Stomach (tissue), 8 donors: ENCODE measurements at regions not wholly inside any gene's neighbourhood (a gene's known extent, or its start where the extent isn't known, plus 50 kb on each side); places are given as distances from the start of the nearest gene placed in this dataset.
A peak's percentile ranks its signal among the peaks of the same experiment; 100 is the strongest.

ENCODE experiments used
- DNase-seq, 2 donors: peaks; one replicate each; pipeline versions ENCODE4 v3.0.0 to v3.0.0-alpha.2; 2013 to 2019
- H3K27ac ChIP-seq, 5 donors: fragments of 200-600 bp in 4 of 5; sonication (generic) in 4 of 5; one replicate each; pipeline ENCODE4 v1.5.1; 2013 to 2019; ENCODE audit warnings: mild to moderate bottlenecking in 1 of 5, moderate library complexity in 1 of 5
- H3K27me3 ChIP-seq, 3 donors: fragments of 200-600 bp; sonication (generic); one replicate each; pipeline ENCODE4 v1.5.1; 2017 to 2019; ENCODE audit warnings: mixed run types in 1 of 3
- H3K36me3 ChIP-seq, 4 donors: fragments of 200-600 bp; sonication (generic); 1 replicate in 3 of 4; 2 replicates in 1 of 4; pipeline ENCODE4 v1.5.1; 2016 to 2019
- H3K4me1 ChIP-seq, 4 donors: fragments of 200-600 bp; sonication (generic); one replicate each; pipeline ENCODE4 v1.5.1; 2016 to 2019
- H3K4me3 ChIP-seq, 4 donors: fragments of 200-600 bp; sonication (generic) in 3 of 4; one replicate each; pipeline ENCODE4 v1.5.1; 2016 to 2019; ENCODE audit warnings: mild to moderate bottlenecking in 1 of 4
- H3K9me3 ChIP-seq, 4 donors: fragments of 200-600 bp; sonication (generic); one replicate each; pipeline ENCODE4 v1.5.1; 2016 to 2019
- EP300 ChIP-seq: sonication (generic); formaldehyde crosslinking; IDR thresholded peaks from one replicate; pipeline ENCODE4 v1.6.1; 2017; ENCODE audit warnings: antibody characterized with exemption
- POLR2A ChIP-seq, 4 donors: fragments of 450-650 bp; IDR thresholded peaks; one replicate each; pipeline ENCODE4 v1.6.1; 2016; ENCODE audit warnings: antibody characterized with exemption in 4 of 4, control low read depth in 2 of 4, mild to moderate bottlenecking in 1 of 4, moderate library complexity in 1 of 4
- POLR2AphosphoS5 ChIP-seq, 3 donors: sonication (generic); formaldehyde crosslinking; IDR thresholded peaks; one replicate each; pipeline ENCODE4 v1.6.1; 2016; ENCODE audit warnings: antibody characterized with exemption in 3 of 3
- WGBS, 5 donors: extraction: QIAGEN DNeasy Blood & Tissue Kit in 3 of 5; methylation state at CpG; one replicate each; pipeline versions ENCODE4 v1.1.5 to v1.1.7; 2013 to 2018; 5-methylcytosine and 5-hydroxymethylcytosine counted together
- intact Hi-C: fragments of 100-400 bp; cut with DNase I; formaldehyde crosslinking; loops from one replicate; pipeline ENCODE4 v1.15.1; 2023; ENCODE audit warnings: low total_unique reads
- TF ChIP-seq, protein P1 (sequence below), 7 experiments: fragments of 450-650 bp in 4 of 7; fragments of 200-600 bp in 3 of 7; sonication (generic) in 3 of 7; IDR thresholded peaks; one replicate each; pipeline ENCODE4 v1.5.1; 2016 to 2019; ENCODE audit warnings: antibody characterized with exemption in 7 of 7, control low read depth in 2 of 7, mild to moderate bottlenecking in 1 of 7
- donor health status: healthy with polysubstance abuse.
- donor health status: Bipolar disorder and iron deficiency.
- donor health status: healthy.

DNA sequence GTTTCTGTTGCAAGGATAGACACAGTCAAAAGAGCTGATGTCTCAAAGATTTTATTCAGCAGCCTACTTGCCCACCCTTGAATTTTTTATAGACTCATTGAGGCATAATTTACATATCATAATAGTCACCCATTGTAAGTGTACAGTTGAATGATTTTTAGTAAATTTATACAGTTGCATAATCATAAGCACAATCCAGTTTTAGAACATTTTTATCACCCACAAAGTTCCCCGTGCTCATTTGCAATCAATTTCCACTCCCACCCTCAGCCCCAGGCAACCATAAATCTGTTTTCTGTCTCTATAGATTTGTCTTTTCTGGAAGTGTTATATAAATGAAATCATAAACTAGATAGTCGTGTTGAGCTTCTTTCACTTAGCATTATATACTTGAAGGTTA lies 517.7 kb downstream of the TLE1 start:
- peaks cover 0 to 6% (median 0%) of the 10 kb centered on the region in 4 donors for H3K9me3 ChIP-seq
- intact Hi-C loops: no loop called here
- 78 to 84% (median 82%) methylated on average over 2 of the region's 2 CpGs for WGBS, 5 donors

DNA sequence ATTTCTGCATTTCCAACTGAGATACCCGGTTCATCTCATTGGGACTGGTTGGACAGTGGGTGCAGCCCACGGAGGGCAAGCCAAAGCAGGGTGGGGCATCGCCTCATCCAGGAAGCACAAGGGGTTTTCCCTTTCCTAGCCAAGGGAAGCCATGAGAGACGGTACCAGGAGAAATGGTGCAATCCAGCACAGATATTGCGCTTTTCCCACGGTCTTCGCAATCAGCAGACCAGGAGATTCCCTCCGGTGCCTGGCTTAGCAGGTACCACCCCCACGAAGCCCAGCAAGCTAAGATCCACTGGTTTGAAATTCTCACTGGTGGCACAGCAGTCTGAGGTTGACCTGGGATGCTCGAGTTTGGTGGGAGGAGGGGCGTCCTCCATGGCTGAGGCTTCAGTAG lies 527.0 kb downstream of the TLE1 start:
- Histone ChIP-seq H3K4me1 (no peaks in the 10 kb centered on the region), H3K27ac (no peak overlapping the region), H3K36me3 (no peaks in the 10 kb centered on the region), H3K9me3 (peaks cover 0 to 5% (median 3%) of the 10 kb centered on the region in 4 donors), H3K27me3 (no peaks in the 10 kb centered on the region), H3K4me3 (no peak overlapping the region)
- no peak for DNase-seq
- WGBS, 5 donors: 83 to 86% (median 85%) methylated on average over 11 of the region's 11 CpGs
- intact Hi-C loops: no loop called here
- no peak for TF ChIP-seq POLR2AphosphoS5 (IDR thresholded peaks at IDR 0.05)
- TF ChIP-seq, protein P1, sequence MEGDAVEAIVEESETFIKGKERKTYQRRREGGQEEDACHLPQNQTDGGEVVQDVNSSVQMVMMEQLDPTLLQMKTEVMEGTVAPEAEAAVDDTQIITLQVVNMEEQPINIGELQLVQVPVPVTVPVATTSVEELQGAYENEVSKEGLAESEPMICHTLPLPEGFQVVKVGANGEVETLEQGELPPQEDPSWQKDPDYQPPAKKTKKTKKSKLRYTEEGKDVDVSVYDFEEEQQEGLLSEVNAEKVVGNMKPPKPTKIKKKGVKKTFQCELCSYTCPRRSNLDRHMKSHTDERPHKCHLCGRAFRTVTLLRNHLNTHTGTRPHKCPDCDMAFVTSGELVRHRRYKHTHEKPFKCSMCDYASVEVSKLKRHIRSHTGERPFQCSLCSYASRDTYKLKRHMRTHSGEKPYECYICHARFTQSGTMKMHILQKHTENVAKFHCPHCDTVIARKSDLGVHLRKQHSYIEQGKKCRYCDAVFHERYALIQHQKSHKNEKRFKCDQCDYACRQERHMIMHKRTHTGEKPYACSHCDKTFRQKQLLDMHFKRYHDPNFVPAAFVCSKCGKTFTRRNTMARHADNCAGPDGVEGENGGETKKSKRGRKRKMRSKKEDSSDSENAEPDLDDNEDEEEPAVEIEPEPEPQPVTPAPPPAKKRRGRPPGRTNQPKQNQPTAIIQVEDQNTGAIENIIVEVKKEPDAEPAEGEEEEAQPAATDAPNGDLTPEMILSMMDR (IDR thresholded peaks at IDR 0.05): no peak
- no peak for TF ChIP-seq EP300
- TF ChIP-seq POLR2A (IDR thresholded peaks at IDR 0.05): no peak

More for the DNA sequence above, 517.7 kb downstream of the TLE1 start:
- H3K4me3 ChIP-seq: no peak overlapping the region
- TF ChIP-seq POLR2A (IDR thresholded peaks at IDR 0.05) (no peak), POLR2AphosphoS5 (IDR thresholded peaks at IDR 0.05) (no peak)
- no peaks in the 10 kb centered on the region for H3K36me3 ChIP-seq
- no peaks in the 10 kb centered on the region for H3K4me1 ChIP-seq
- no peak for DNase-seq
- H3K27ac ChIP-seq: no peak overlapping the region
- no peaks in the 10 kb centered on the region for H3K27me3 ChIP-seq

DNA sequence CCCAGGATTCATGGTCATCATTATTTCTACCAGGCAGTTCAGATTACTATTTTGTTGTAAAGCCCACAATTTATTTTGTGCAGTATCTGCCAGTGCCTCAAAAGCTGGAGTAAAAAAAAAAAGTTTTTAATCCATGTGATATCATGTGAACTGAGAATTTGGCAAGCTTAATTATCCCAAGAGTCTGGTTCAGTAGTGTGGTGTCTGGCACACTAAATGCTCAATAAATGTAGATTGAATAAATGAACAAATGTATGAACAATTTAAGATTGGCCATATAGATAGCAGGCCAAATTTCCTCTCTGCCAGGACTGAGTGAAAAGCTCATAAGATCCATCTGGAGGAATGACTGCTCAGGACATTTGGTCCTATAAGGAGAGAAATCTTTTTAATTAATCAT lies 533.0 kb downstream of the TLE1 start:
- Histone ChIP-seq H3K4me3 (no peak overlapping the region), H3K27me3 (no peaks in the 10 kb centered on the region), H3K27ac (no peak overlapping the region), H3K4me1 (no peaks in the 10 kb centered on the region), H3K36me3 (no peaks in the 10 kb centered on the region), H3K9me3 (no peaks in the 10 kb centered on the region)
- no peak for DNase-seq
- intact Hi-C loops: no loop called here
- TF ChIP-seq, protein P1 (IDR thresholded peaks at IDR 0.05): no peak
- no peak for TF ChIP-seq EP300
- TF ChIP-seq POLR2A (IDR thresholded peaks at IDR 0.05): no peak
- no peak for TF ChIP-seq POLR2AphosphoS5 (IDR thresholded peaks at IDR 0.05)

DNA sequence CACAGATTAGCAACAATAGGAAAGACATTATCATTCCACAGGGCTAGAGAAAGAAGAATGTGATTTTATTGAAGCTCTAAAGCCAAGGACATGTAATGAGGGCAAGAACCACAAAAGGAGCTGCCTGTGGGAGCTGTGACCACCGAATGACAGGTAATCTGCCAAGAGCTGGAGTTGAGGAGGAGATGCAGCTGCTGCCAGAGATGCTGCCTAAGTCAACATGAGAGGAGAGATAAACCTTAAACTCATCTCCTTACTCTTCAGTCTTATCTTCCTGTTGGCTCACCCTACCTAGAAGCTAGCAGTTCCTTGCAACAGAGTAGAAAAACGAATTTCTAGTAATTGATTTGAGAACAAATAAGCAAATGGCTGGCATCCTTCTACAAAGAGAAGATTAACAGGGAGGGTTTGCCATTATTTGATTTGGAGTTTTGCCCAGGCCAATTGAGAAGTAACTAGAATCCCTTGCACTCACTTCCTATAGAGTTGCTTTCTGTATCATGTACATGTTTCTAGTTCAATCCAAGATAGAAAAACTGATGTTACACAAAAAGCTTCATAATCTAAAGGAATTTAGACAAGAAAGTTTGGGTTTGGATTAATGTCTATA lies 539.2 kb downstream of the TLE1 start:
- WGBS, 5 donors: 12 to 44% (median 24%) methylated on average over 2 of the region's 2 CpGs
- Histone ChIP-seq H3K9me3 (peaks cover 0 to 10% (median 5%) of the 10 kb centered on the region in 4 donors), H3K36me3 (no peaks in the 10 kb centered on the region), H3K4me3 (no peak overlapping the region), H3K27me3 (no peaks in the 10 kb centered on the region), H3K4me1 (no peaks in the 10 kb centered on the region), H3K27ac (no peak overlapping the region)
- DNase-seq: peak in 1 of 2 donors; percentile 8
- intact Hi-C loops: no loop called here
- TF ChIP-seq EP300: no peak
- no peak for TF ChIP-seq POLR2AphosphoS5 (IDR thresholded peaks at IDR 0.05)
- TF ChIP-seq, protein P1 (IDR thresholded peaks at IDR 0.05): no peak
- TF ChIP-seq POLR2A (IDR thresholded peaks at IDR 0.05): no peak

DNA sequence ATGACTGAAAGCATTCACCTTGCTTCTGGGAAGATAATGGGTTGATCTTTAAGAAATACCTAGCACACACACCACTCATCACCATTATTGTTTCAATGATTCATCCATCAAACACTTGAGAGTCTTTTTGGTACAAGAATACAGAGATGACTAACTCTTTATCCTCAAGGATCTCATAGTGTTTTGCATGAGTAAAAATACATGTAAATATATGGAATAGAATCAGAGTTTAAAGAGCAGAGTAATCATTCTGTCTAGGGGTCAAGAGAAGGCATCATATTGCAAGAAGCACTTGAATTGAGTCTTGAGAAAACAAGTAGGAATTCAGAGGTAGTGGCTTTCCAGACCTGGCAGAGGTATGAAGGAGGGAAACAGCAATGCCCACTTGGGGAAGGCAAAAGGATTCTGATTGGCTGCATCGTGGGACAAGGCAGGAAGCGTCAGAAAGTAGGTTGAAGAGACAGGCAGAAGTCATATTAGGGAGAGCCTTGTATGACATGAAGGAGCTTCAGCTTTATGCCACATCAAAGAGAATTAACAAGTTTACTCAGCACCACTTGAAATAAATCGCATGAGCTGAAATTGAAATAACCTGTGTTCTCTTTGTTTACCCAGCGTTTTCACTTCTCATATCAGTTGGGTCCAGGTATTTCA lies 542.5 kb downstream of the TLE1 start:
- H3K36me3 ChIP-seq: no peaks in the 10 kb centered on the region
- 43 to 70% (median 61%) methylated on average over 4 of the region's 4 CpGs for WGBS, 5 donors
- H3K4me3 ChIP-seq: no peak overlapping the region
- peaks cover 0 to 10% (median 5%) of the 10 kb centered on the region in 4 donors for H3K9me3 ChIP-seq
- H3K4me1 ChIP-seq: no peaks in the 10 kb centered on the region
- no peak for TF ChIP-seq POLR2A (IDR thresholded peaks at IDR 0.05)
- intact Hi-C loops: no loop called here
- DNase-seq: no peak
- H3K27ac ChIP-seq: no peak overlapping the region
- no peaks in the 10 kb centered on the region for H3K27me3 ChIP-seq
